GM23248 (cell line): ENCODE measurements at regions not wholly inside any gene's neighbourhood (a gene's known extent, or its start where the extent isn't known, plus 50 kb on each side); places are given as distances from the start of the nearest gene placed in this dataset.

Source experiments
- DNase-seq: peaks from one replicate; pipeline ENCODE4 v3.0.0-alpha.2; 2015
- H2AFZ ChIP-seq: fragments of 200-600 bp; sonication (generic); 2 replicates; pipeline ENCODE4 v1.6.1; 2016; ENCODE audit warnings: antibody characterized with exemption
- H3F3A ChIP-seq: fragments of 200-600 bp; sonication (generic); 2 replicates; pipeline ENCODE4 v1.6.1; 2016; ENCODE audit warnings: mild to moderate bottlenecking, antibody characterized with exemption, mixed run types; ENCODE audit not compliant: insufficient read depth
- H3K27ac ChIP-seq: fragments of 200-600 bp; sonication (generic); 2 replicates; pipeline ENCODE4 v1.5.1; 2016; ENCODE audit warnings: mild to moderate bottlenecking
- H3K27me3 ChIP-seq: fragments of 200-600 bp; sonication (generic); replicated peaks from 2 replicates; pipeline ENCODE4 v1.6.1; 2016; ENCODE audit warnings: mild to moderate bottlenecking; ENCODE audit not compliant: insufficient read depth
- H3K36me3 ChIP-seq: fragments of 200-600 bp; sonication (generic); 2 replicates; pipeline ENCODE4 v1.6.1; 2016; ENCODE audit warnings: low read depth, mild to moderate bottlenecking
- H3K4me1 ChIP-seq: fragments of 200-600 bp; sonication (generic); 2 replicates; pipeline ENCODE4 v1.6.1; 2016; ENCODE audit warnings: mild to moderate bottlenecking; ENCODE audit not compliant: insufficient read depth
- H3K4me2 ChIP-seq: fragments of 200-600 bp; sonication (generic); one replicate; pipeline ENCODE4 v1.6.1; 2016; ENCODE audit warnings: mild to moderate bottlenecking; ENCODE audit not compliant: unreplicated experiment
- H3K4me3 ChIP-seq: fragments of 200-600 bp; sonication (generic); 2 replicates; pipeline ENCODE4 v1.5.1; 2016; ENCODE audit warnings: mild to moderate bottlenecking
- H3K79me2 ChIP-seq: fragments of 200-600 bp; sonication (generic); 2 replicates; pipeline ENCODE4 v1.6.1; 2016; ENCODE audit warnings: mild to moderate bottlenecking; ENCODE audit not compliant: insufficient read depth
- H3K9ac ChIP-seq: fragments of 200-600 bp; sonication (generic); 2 replicates; pipeline ENCODE4 v1.6.1; 2016; ENCODE audit warnings: mild to moderate bottlenecking
- H3K9me2 ChIP-seq: fragments of 200-600 bp; sonication (generic); 2 replicates; pipeline ENCODE4 v1.6.1; 2016; ENCODE audit warnings: mixed run types, mild to moderate bottlenecking, moderate library complexity; ENCODE audit not compliant: insufficient read depth
- H3K9me3 ChIP-seq: fragments of 200-600 bp; sonication (generic); one replicate; pipeline ENCODE4 v1.6.1; 2017; ENCODE audit warnings: low read depth
- H4K20me1 ChIP-seq: fragments of 200-600 bp; sonication (generic); 2 replicates; pipeline ENCODE4 v1.6.0; 2016; ENCODE audit not compliant: insufficient read depth
- EZH2 ChIP-seq: fragments of 200-600 bp; sonication (generic); IDR thresholded peaks from 2 replicates; pipeline ENCODE4 v1.6.1; 2018; ENCODE audit warnings: antibody characterized with exemption, mild to moderate bottlenecking; ENCODE audit not compliant: insufficient read depth, poor library complexity, severe bottlenecking
- EZH2phosphoT487 ChIP-seq: fragments of 200-600 bp; sonication (generic); IDR thresholded peaks from 2 replicates; pipeline ENCODE4 v1.6.1; 2018; ENCODE audit warnings: antibody characterized with exemption, moderate library complexity, mild to moderate bottlenecking, low read depth; ENCODE audit not compliant: insufficient read depth
- WGBS, 2 experiments: methylation state at CpG; one replicate each; pipeline ENCODE4 v1.1.6; 2015 to 2017; ENCODE audit warnings: low lambda C conversion rate in 2 of 2, low coverage in 1 of 2; ENCODE audit errors: missing lambda C conversion rate in 2 of 2; 5-methylcytosine and 5-hydroxymethylcytosine counted together
- in situ Hi-C: fragments of 300-500 bp; cut with MboI; formaldehyde crosslinking; loops from 2 replicates; pipeline ENCODE4 v1.15.0; 2020

DNA sequence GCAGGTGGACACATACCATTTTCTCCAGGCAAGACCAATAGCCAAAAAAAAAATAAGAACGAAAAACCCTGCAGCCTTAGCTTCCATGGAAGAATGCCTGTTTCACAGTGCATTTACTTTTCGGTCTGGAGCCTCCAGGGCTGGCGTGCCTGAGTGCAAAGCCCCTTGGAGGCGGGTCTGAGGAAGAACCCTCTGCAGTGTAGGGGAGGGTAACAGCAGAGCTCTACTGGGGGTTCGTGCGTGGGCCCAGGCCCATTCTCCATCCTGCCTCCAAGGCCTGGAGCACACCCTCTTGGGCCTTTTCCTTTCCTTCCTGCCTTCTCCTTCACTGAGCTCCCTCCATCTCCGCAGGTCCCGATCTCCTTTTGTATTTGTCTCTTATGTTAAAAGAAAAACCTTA, 172.3 kb upstream of the GLI3 start:
- WGBS, 2 experiments = 86% methylated on average over 8 of the region's 8 CpGs
- in situ Hi-C loops = no loop called here

DNA sequence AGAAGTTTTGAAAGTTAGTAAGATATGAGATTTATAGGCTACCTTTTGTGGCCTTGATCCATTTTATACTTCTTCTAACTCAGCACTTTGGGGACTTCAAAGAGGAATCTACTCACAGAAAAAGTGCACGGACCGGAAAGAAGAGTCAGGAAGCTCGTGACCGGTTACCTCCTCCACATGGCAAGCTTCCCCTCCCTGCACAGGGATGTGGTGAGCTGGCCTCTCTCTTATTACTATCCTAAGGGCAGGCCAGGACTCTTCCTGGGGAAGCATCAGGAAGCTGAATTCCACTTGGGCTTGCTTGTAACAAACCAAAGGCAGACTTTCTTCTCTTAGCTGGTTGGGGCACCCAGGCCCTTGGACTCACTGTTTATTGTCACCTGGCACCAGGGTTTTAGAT, 170.8 kb upstream of the GLI3 start:
- Histone ChIP-seq H3K9me3 (no peaks in the 10 kb centered on the region), H3K4me3 (no peak overlapping the region), H3K79me2 (no peaks in the 10 kb centered on the region), H3K9ac (no peak overlapping the region), H3K27ac (no peak overlapping the region), H3K4me1 (no peaks in the 10 kb centered on the region), H2AFZ (no peak overlapping the region), H3K4me2 (no peak overlapping the region), H3K27me3 (no peaks in the 10 kb centered on the region), H3F3A (no peaks in the 10 kb centered on the region), H3K9me2 (no peaks in the 10 kb centered on the region), H4K20me1 (no peaks in the 10 kb centered on the region), H3K36me3 (no peaks in the 10 kb centered on the region)
- no peak for TF ChIP-seq EZH2phosphoT487
- TF ChIP-seq EZH2 = no peak
- WGBS, 2 experiments = 93 to 96% methylated on average over 4 of the region's 4 CpGs
- no peak for DNase-seq
- in situ Hi-C loops = no loop called here

More for the DNA sequence above, 172.3 kb upstream of the GLI3 start:
- Histone ChIP-seq H3K79me2 (no peaks in the 10 kb centered on the region), H3K9me2 (no peaks in the 10 kb centered on the region), H3K4me2 (no peak overlapping the region), H3K27ac (no peak overlapping the region), H2AFZ (no peak overlapping the region), H3K27me3 (no peaks in the 10 kb centered on the region), H4K20me1 (no peaks in the 10 kb centered on the region), H3K36me3 (no peaks in the 10 kb centered on the region), H3K9me3 (no peaks in the 10 kb centered on the region), H3K9ac (no peak overlapping the region), H3K4me1 (no peaks in the 10 kb centered on the region), H3K4me3 (no peak overlapping the region), H3F3A (no peaks in the 10 kb centered on the region)
- no peak for TF ChIP-seq EZH2phosphoT487
- no peak for TF ChIP-seq EZH2
- DNase-seq = no peak

DNA sequence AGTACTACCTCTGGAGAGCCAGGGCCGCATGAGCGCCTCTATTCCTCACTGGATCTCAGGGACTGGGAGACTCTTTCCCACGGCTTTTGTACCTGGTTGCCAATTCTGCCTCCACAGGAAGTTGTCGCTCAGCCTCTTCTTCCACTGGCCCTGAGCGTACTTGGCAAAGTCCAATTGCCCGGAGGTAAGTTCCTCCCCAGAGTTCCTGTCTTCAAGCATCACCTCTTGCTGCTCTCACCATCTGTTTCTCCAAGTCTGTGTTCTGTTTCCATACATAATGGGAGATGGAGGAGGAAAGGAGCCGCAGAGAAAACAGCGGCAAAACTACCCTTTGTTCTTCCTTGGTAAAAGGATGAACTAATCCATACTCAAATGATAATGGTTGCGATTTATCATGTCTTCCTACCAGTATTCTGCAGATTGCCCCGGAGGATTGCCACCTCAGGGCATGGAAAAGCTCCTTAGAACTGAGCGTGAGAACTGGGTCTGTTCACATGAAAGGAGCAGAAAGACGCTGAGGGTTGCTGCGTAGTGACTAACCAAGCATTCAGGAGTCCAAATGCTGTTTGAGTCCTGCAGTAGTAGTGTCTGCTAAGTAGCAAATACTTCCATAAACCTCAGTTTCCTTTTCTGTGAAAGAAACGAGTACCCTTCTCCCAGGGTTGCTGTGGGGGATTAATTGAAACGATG, 170.2 kb upstream of the GLI3 start:
- Histone ChIP-seq H4K20me1 (no peaks in the 10 kb centered on the region), H3K27me3 (no peaks in the 10 kb centered on the region), H3K4me3 (no peak overlapping the region), H3K27ac (no peak overlapping the region), H3K9me3 (no peaks in the 10 kb centered on the region), H3K36me3 (no peaks in the 10 kb centered on the region), H3K9ac (no peak overlapping the region), H3K79me2 (no peaks in the 10 kb centered on the region), H2AFZ (no peak overlapping the region), H3K9me2 (no peaks in the 10 kb centered on the region), H3F3A (no peaks in the 10 kb centered on the region), H3K4me1 (no peaks in the 10 kb centered on the region), H3K4me2 (no peak overlapping the region)
- 84 to 88% methylated on average over 15 of the region's 15 CpGs for WGBS, 2 experiments
- TF ChIP-seq EZH2phosphoT487 (no peak), EZH2 (no peak)
- no peak for DNase-seq
- in situ Hi-C loops = no loop called here

DNA sequence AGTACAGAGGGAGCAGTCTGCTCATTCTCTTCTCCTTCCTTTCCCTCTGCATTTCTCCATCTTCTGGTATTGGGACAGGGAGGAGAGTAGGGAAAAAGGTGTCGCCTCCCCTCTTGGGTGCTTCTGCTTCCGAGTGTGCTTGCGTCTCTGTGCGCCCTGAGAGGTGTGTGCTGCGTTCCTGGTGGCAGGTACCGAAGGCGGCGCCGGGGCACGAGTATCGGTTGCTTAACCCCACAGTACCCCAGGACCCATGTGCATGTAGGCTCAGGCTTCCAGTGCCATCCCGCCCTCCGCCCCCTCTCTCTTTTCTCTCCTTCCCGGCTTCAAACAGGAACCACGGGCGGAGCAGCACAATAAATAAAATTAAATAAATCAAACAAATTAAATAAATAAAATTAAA, 169.3 kb upstream of the GLI3 start:
- Histone ChIP-seq H3F3A (no peaks in the 10 kb centered on the region), H3K79me2 (no peaks in the 10 kb centered on the region), H3K36me3 (no peaks in the 10 kb centered on the region), H3K9me2 (no peaks in the 10 kb centered on the region), H2AFZ (no peak overlapping the region), H3K27ac (no peak overlapping the region), H3K4me3 (no peak overlapping the region), H3K4me1 (no peaks in the 10 kb centered on the region), H4K20me1 (no peaks in the 10 kb centered on the region), H3K27me3 (no peaks in the 10 kb centered on the region), H3K9ac (no peak overlapping the region), H3K4me2 (no peak overlapping the region), H3K9me3 (no peaks in the 10 kb centered on the region)
- no peak for DNase-seq
- in situ Hi-C loops = no loop called here
- TF ChIP-seq EZH2 (no peak), EZH2phosphoT487 (no peak)
- 91 to 96% methylated on average over 10 to 16 of the region's 16 CpGs for WGBS, 2 experiments
